HEK293 (cell line): ENCODE measurements at regions not wholly inside any gene's neighbourhood (a gene's known extent, or its start where the extent isn't known, plus 50 kb on each side); places are given as distances from the start of the nearest gene placed in this dataset.

Experiments
- CTCF ChIP-seq: fragments of 450-650 bp; formaldehyde crosslinking; IDR thresholded peaks from 2 replicates; pipeline ENCODE4 v1.5.1; 2016; ENCODE audit warnings: missing biosample characterization, missing genetic modification characterization
- GLI2 ChIP-seq: fragments of 450-650 bp; formaldehyde crosslinking; IDR thresholded peaks from 2 replicates; pipeline ENCODE4; 2017; ENCODE audit warnings: missing biosample characterization, missing genetic modification characterization, low read depth, borderline replicate concordance
- GLI4 ChIP-seq: fragments of 450-650 bp; formaldehyde crosslinking; IDR thresholded peaks from 2 replicates; pipeline ENCODE4 v1.5.1; 2016; ENCODE audit warnings: missing biosample characterization, missing genetic modification characterization
- REST ChIP-seq: fragments of 450-650 bp; formaldehyde crosslinking; IDR thresholded peaks from 2 replicates; pipeline ENCODE4 v1.5.1; 2016; ENCODE audit warnings: missing biosample characterization, missing genetic modification characterization
- SETDB1 ChIP-seq: IDR thresholded peaks from one replicate; pipeline ENCODE4 v1.6.1; 2017; ENCODE audit warnings: mild to moderate bottlenecking, low read length, moderate library complexity, mixed read lengths; ENCODE audit not compliant: insufficient read length
- SP2 ChIP-seq: fragments of 450-650 bp; formaldehyde crosslinking; IDR thresholded peaks from 2 replicates; pipeline ENCODE4 v1.5.1; 2016; ENCODE audit warnings: missing biosample characterization, missing genetic modification characterization
- ZNF121 ChIP-seq: fragments of 450-650 bp; formaldehyde crosslinking; IDR thresholded peaks from 2 replicates; pipeline ENCODE4 v1.5.1; 2016; ENCODE audit warnings: missing biosample characterization, missing genetic modification characterization
- ZNF362 ChIP-seq: fragments of 450-650 bp; formaldehyde crosslinking; IDR thresholded peaks from 2 replicates; pipeline ENCODE4 v1.5.1; 2016; ENCODE audit warnings: missing biosample characterization, missing genetic modification characterization
- ZNF558 ChIP-seq: fragments of 450-650 bp; formaldehyde crosslinking; IDR thresholded peaks from 2 replicates; pipeline ENCODE4 v1.5.1; 2016; ENCODE audit warnings: missing biosample characterization, missing genetic modification characterization
- TF ChIP-seq, protein P1 (sequence below): sonication (generic); formaldehyde crosslinking; IDR thresholded peaks from 2 replicates; pipeline ENCODE4 v1.8.1; 2022; ENCODE audit warnings: mild to moderate bottlenecking, moderate library complexity, missing genetic modification reagents
- TF ChIP-seq, protein P2 (sequence below): fragments of 450-650 bp; formaldehyde crosslinking; IDR thresholded peaks from 2 replicates; pipeline ENCODE4 v1.5.1; 2016; ENCODE audit warnings: missing biosample characterization, missing genetic modification characterization

- TF ChIP-seq CTCF (tag by site-specific recombination) (no peak), REST (tag by site-specific recombination) (no peak), ZNF121 (tag by site-specific recombination) (no peak), ZNF558 (tag by site-specific recombination) (no peak), SETDB1 (no peak), GLI2 (tag by site-specific recombination) (no peak), GLI4 (no peak), ZNF362 (tag by site-specific recombination) (no peak), SP2 (tag by site-specific recombination) (no peak)
- TF ChIP-seq, protein P1, sequence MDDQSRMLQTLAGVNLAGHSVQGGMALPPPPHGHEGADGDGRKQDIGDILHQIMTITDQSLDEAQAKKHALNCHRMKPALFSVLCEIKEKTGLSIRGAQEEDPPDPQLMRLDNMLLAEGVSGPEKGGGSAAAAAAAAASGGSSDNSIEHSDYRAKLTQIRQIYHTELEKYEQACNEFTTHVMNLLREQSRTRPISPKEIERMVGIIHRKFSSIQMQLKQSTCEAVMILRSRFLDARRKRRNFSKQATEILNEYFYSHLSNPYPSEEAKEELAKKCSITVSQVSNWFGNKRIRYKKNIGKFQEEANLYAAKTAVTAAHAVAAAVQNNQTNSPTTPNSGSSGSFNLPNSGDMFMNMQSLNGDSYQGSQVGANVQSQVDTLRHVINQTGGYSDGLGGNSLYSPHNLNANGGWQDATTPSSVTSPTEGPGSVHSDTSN (CRISPR knock-in tag) = no peak
- TF ChIP-seq, protein P2, sequence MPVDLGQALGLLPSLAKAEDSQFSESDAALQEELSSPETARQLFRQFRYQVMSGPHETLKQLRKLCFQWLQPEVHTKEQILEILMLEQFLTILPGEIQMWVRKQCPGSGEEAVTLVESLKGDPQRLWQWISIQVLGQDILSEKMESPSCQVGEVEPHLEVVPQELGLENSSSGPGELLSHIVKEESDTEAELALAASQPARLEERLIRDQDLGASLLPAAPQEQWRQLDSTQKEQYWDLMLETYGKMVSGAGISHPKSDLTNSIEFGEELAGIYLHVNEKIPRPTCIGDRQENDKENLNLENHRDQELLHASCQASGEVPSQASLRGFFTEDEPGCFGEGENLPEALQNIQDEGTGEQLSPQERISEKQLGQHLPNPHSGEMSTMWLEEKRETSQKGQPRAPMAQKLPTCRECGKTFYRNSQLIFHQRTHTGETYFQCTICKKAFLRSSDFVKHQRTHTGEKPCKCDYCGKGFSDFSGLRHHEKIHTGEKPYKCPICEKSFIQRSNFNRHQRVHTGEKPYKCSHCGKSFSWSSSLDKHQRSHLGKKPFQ (tag by site-specific recombination) = no peak
These were observed 71.6 kb upstream of the FBXL4 start for GRCh38 chr6:99019381-99019780.
